Left renal cortex interstitium (tissue), 4 donors: ENCODE measurements at regions not wholly inside any gene's neighbourhood (a gene's known extent, or its start where the extent isn't known, plus 50 kb on each side); places are given as distances from the start of the nearest gene placed in this dataset.

ENCODE experiments used
- DNase-seq, 4 donors: peaks; one replicate each; pipeline ENCODE4 v3.0.0-alpha.2; 2013; ENCODE audit warnings: low read depth in 4 of 4, low spot score in 2 of 4, missing footprints in 1 of 4

DNA sequence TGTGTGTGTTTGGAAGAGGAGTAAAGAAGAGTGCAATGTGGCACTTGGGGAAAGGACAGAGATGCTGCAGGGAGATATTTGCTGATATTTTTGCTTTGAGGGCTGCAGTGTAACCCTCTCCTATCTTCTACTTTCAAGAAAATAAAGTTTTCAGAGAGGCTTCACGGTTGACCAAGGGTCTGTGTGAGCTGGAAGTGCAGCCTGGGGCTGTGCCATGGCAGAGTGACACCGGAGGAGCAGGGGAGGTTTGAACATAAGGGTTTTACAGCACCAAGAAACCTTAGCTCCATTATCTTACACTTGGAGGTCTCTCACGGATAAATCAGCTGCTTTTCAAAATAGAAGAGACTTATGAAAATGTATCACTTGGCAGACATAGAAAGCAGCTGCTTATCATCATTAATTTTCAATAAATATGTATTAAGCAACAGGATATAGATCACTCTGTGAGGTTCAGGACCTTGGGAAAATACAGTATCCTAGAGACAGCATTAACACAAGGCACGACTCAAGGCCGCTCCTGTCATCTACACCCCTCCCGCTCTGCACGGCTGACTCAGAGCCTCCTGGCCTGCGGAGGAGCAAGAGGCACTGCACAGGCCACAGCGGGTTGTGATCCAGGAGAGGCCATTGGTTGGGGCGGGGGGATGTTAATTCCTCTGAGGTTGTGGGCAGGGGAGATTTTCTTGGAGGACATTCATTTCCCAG lies 127.8 kb downstream of the COPS8 start:
- DNase-seq, result no peak

DNA sequence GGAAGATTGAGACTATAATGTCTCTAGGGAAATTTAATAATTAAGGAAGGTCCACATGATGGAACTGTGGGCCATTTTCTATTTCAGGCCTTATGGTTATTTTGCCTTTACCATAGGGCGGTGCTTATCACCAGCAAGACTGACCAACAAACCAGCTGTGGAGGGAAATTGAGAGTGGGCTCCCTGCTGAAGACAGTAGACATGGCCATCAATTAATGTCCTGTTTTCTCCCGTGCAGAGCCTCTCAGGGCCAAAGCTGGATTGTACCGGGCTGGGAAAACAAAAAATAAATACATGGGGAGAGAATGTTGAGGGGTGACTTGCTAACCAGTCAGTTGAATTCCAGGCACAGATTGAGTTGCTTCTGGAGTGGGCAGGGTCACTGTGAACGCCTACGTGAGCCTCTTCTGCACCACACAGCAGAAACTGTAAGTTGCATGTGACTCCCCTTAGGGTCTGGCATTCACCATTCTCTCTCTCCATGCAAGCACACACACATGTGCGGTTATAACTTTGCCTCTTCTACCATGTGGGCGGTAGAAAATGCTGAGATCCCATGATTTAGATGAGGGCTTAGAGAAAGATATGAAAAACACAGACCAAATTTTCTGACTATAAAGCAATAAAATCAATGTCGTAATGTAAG lies 128.5 kb downstream of the COPS8 start:
- DNase-seq, result no peak

DNA sequence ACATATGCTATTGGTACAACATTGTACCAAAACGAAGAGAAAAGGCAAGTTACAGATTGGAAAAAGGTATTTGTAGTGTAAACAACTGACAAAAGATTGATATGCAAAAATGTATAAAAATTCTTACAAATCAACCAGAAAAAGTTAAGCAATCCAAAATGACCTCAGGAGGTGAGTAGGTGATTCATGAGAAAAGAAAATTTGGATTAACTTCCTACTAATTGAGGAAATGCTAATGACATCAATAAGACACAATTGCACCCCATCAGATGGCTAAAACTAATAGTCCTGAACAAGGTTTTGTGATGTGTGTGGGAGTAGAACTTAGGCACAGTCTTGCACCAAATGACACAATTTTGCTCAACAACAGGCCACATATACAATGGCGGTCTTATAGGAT lies 129.3 kb downstream of the COPS8 start:
- DNase-seq, result no peak

DNA sequence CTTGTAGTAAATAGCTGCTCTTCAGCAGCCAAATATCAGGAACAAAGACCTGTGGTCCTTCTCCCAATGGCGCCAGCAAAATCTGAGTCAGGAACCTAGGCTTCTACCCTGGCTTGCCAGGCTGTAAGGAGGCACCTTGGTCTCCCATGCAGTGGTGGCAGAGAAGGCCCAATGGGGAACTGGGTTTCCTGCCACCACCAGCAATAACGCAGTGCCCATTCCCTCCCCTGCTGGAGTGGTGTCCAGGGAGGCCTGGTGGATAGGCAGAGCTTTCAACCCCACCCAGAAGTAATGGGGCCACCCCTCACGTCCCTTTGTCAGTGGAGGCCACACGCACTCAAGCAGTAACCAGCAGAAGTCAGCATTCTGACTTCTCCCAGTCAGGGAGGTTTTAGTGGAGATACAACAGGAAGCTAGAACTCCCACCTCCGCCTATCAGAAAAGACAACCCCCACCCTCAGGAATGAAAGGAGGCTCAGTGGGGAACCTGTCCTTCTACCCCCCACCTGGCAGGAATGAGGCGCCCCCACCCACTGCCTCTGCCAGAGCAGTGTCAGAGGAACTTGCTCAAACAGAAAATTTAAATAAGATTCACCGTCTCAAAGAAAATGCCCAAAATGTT lies 132.4 kb downstream of the COPS8 start:
- no peak for DNase-seq

DNA sequence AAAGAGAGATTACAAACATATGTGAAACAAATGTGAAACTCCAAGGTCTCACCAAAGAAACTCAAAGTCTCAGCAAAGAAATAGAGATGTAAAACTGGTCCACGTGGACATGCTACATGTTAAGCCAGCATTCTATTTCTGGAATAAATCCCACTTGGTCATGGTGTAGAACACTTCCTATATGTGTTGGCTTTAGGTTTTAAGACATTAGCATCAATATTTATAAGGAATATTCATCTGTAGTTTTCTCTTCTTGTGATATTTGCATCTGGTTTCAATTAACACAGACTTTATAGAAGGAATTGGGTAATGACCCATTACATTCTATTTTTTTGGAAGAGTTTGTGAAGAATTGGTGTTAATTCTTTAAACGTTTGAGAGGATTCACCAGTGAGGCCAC lies 133.1 kb downstream of the COPS8 start:
- DNase-seq, result no peak

DNA sequence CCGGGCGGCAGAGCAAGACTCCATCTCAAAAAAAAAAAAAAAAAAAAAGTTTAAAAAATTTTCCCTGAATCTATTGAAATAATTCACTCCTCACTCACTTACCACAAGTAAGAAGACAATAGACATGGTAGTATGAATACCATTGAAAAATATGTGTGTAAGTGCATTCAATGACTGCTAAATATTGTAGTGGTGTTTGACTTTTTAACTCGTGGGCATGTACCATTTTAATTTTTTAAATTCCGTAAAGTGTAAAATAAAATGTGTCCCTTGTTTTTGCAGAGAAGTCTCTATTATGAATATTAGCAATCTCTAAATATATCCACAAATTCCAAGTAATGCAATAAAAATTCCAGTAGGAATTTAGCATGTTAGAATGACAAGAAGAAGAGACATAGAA lies 134.1 kb downstream of the COPS8 start:
- DNase-seq, result no peak

DNA sequence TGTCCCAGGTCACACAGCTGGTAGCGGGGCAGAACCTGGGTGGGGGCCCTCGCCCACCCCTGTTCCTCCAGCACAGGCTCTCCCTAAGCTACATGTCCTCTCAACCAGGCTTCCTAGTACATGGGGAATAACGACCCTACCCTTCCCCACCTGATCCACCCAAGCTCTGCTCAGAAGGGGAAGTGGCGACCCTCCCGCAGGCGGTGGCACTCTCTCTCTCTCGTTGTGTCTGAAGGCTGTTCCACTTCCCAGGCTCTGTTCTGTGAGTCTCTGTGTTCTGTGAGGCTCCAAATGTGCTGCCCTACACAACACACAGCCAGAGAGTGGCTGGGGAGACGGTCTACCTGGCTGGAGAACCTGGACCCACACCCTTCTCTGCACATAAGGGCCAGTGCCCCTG lies 135.8 kb downstream of the COPS8 start:
- no peak for DNase-seq

DNA sequence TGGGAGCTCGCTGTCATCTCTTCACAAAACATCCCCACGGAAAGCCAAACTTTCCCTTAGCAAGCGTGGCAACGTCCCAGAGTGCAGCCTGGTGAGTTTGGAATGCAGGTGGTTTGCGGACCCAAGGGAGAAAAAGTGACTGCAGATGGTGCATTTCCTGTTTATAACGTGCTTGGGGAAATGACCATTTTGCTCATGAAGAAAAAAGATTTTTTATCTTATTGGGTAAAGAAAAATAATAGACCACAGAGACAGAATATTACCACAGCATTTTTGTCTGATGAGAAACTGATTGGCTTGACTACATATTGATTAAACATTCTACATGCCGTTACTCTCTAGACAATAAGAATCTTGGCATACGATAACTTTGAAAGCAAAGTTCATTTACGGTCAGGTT lies 136.5 kb downstream of the COPS8 start:
- DNase-seq, result no peak

DNA sequence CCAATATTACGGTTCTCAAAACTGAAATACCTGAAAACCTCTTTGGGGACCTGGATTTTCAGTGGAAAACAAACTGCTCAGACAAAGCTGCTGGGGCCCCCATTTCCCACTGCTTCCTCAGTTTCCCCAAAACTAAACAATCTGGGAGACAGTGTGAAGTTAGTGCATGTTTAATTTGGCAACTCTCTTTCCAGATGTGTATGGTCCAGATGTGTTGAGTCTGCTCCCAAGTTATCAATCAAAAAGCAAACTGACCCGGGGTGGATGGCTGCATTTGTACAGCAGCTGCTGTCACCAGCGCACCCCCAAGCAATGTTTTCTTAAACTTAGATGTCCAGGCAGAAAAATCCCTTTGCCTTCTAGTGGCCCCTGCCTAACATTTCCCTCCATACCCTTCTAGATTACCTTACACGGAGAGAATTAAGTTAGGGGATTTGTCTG lies 136.9 kb downstream of the COPS8 start:
- no peak for DNase-seq

DNA sequence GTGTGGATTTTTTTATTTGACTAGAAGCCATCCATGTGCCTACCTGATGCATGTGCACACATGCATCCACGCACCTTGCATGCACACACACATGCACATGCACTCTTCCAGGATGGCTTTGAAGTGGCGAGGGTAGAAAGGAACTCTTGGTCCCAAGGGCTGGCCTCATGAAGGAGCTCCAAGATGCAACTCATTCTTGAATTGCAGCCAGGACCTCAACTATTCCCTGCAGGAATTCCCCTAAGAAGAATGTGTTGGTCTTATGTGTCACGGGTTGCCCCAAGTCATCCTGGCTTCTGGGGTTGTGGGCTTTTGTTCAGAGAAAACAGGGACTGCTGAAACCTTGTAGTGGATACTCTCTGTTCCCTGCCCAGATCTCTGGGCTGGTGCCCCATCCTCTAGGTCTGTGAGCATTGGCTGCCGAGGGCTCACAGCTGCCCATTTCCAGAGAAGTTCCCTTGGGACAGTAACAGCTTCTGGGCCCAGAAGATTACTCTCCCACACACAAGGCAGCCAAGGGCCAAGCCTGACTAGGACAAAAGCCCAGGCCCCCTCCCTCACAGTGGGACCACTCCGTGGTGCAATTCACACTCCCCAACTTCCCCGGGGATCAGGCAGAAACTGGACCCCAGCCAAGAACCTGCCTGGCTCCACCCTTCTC lies 137.6 kb downstream of the COPS8 start:
- DNase-seq, result no peak

DNA sequence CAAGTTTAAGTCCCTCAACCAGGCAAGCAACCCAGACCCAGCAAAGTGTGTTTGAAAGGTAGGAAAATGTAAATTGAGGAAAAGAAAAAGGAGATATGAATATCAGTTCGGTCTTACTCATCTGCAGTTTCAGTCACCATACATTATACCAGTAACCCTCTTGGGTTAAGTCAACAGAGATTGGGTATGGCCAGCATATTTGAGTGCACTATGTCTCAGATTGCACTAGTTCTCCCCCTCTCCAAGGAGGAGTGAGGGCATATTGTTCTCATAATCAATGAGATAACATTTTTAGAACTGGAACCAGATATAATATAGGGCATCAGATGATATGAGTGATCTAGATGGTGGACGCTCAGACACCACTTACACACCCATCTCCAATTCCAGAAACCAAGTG lies 141.5 kb downstream of the COPS8 start:
- DNase-seq, result no peak

DNA sequence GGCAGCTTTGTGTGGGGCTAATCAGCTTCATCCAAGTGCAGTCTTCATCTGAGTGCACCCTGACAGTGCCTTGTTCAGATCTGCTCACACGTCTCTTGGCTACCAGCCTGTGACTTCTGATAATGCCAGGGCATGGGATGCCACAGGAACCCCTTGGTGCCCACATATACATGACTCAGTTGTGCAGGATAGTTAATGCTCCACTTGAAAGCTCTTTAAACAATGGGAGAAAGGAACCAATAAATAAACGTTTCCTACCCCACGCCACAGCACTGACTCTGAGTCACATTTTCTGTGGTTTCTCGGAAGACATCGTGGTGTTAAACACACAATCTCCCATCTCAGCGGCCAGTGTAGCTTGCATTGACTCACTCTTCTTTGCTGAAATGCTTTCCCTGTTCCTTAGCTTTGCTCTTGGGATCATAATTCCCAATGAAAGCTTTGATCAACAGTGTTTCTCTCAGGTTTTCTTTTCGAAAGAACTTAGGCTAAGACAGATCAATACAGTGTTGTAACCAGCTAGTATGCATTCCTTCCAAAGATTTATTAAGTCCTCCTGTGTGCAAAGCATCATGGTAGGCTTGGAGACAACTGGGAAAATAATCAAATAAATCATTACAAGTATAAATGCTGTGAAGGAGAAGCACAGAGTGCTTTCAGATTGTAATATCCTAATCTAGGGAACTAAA lies 142.0 kb downstream of the COPS8 start:
- DNase-seq, result no peak

DNA sequence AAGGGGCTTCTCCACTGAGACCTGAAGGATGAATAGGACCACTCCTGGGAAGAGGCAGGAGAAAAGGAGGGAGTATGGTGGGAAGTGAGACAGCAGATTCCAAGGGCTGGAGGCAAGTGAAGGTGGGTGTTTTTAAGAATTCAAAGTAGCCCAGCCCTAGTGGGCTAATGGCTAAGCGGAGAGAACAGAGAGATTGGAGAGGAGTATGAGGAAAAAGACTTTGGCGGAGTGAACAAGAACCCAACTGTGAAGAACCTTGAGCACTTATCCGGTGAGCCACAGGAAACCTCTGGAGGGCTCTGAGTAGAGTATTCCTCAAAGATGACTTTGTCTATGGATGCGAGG lies 142.6 kb downstream of the COPS8 start:
- no peak for DNase-seq

DNA sequence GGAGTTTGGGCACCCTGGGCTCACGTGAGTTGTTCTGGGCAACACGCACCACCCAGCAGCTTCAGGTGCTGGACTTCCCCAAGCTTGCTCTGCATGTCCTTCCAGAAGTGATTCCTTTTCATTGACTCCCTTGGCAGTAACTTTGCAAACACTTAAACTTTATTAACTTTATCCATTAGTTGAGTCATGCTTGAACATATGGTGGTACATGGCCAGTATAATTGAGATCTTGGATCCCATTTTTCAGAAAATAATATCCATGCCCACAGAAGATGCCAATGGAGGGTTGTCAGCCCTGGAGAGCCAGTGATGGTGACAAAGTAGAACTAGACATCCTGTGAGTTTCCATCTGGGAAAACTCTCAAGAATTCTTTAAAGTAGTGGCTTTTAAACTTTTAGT lies 144.2 kb downstream of the COPS8 start:
- no peak for DNase-seq

DNA sequence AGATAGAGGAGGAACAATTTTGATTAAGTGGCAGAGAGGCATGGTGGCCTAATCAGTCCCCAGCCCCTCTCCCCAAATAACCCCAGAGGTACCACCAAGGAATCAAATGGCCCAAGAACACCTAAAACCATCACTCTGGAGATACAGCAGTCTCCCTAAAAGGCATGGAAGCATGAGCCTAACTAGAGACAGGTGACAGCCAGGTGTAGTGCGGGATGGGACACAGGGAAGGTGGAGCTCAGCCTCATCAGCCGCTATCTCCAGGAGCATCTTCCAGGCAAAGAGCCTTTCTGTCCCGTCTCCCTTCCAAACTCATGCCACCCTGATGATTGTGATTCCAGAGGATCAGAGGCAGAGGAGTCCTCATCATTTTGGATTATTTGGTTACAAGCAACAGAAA lies 144.7 kb downstream of the COPS8 start:
- no peak for DNase-seq

DNA sequence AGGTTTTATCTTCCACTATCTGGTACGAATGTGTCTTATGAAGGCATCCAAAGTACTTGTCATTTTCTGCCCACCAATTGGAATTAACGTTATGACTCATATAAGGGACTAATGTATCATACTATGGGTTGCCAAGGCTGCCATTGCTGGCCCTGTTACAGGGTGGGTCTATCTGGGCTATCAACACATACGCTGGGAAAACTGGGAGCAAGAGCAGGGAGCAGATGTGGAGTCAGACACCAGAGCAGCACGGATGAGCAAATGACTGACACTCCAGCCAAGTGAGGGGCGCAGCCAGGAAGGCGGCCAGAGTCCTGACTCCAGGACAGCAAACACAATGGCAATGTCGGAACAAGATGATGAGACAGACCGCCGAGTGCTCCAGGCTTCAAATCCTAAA lies 145.9 kb downstream of the COPS8 start:
- no peak for DNase-seq

DNA sequence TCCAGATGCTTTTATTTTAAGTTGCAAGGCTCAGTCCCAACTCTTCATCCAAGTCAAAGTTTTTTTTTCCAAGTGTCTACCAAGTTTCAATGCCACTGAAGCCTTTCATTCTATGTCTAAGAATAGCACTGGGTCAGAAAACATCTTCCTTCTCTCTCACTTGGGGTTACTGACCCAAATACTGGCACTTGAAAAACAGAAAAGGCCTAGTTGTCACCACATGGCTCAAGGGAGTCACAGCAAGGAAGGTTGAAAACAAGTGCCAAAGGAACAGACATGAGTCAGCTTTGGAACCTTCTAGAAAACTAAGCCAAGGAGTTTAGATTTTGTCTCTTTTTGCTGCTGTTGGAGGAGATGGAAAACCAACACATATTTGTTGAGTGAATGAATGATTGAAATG lies 146.5 kb downstream of the COPS8 start:
- DNase-seq, result no peak

DNA sequence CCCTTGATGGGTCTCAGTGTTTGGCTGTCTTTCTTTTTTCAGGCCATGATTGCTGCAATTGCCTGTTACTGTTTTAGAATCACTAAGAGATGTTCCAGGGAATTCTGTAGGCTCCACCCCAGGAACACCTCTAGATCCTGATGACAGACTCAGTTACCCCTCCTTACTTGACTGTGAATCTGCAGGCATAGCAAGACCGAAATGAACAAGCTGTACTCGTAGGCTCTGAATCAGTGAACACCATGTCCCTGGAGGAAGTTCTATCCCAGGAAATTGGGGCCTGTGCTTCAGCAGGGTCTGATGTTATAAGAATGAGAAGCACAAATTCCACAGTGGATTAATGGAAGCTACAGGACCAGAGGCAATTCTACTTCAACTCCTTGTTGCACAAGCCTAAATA lies 148.6 kb downstream of the COPS8 start:
- no peak for DNase-seq

DNA sequence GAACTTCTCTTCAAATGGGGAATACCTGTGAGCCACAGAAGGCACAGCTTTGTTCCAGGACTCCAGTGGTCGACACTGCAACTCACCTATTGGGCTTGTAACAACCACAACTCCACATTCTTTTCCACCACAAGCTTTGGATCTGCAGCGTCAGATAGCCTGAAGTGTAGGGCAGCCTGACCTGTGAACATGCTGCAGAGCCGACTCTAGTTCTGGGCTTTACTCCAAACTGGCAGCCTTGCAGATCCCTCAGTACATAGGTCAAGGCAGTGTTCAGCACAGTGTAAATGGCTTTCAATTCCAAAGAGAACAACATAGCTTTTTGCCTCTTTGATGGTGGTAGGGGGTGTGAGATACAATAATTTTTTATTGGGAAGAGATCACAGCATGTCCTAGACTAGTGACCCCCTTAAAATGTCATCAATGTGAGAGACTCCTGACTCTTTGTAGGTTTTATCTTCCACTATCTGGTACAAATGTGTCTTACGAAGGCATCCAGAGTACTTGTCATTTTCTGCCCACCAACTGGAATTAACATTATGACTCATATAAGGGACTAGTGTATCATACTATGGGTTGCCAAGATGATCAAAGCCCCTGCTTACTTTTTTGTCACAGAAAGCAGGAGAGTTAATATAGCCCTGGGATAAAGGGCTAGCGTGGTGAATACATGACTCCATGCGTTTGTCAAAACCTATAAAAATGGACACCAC lies 149.8 kb downstream of the COPS8 start:
- no peak for DNase-seq

DNA sequence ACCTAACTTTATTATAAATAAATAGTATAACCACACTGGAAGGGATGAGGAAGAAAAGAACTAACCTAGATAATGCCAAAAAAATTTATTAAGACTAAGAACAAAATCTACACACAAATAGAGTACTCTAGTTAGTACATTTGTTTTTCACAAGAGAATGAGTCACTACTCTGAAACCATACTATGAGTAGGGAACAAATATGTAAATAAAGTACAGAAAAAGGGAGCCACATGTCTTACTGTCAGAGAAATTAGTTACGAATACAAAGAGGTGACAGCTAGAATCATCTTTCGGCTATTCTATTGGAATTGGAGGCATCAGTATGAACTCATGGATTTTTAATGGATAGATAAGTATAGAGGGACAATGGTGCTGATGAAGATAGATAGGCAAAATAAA lies 150.5 kb downstream of the COPS8 start:
- DNase-seq, result no peak

DNA sequence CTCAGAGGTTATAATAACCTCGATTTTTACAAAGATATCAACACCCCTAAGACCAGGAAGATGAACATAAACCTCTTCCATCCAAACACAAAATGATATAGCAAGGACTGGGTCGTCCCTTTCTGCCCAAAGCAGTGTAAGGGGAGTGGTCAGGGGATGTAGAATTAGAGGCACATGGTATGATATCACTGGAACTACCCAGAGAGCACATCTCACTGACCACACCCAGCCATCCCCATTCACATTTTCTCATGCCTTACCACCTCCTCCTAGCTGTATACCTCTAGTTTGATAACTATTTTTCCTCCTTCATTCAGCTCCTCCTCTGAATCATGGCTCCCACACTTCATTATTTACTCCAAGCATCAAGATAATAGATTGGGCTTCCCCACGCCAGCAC lies 152.6 kb downstream of the COPS8 start:
- no peak for DNase-seq
